ENCODE measurements at regions not wholly inside any gene's neighbourhood (a gene's known extent, or its start where the extent isn't known, plus 50 kb on each side); places are given as distances from the start of the nearest gene placed in this dataset.
"Not testable (repeated sequence)": the region's sequence is repeated elsewhere in the genome, so short reads cannot be mapped to it uniquely, and the experiment has no call there.

DNA sequence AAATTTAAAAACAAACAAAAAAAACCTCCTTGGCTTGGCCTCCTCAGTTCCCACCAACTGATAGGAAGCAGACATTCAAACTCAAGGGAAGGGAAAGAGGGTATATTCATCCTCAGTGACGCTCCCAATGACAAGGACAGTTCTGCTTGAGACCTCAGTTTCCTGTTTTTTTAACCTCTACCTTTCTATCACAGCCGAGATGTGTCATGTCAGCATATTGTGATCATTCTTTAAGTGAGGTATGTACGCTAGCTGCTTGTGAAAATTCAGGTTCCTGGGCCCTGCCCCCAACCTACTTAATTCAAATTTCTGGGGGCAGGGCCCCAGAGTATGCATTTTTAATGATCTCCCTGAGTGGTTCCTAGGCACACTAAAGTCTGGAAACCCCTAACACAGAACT, 611.9 kb upstream of the TBX3 start:
- no peak for DNase-seq (ENCODE audit: low spot score)
- Histone ChIP-seq H3K4me1 (ENCODE audit: control insufficient read depth in 4 of 4, insufficient read depth in 4 of 4, low read length in 3 of 4) (no peaks in the 10 kb centered on the region), H3K4me3 (ENCODE audit: low read depth in 1 of 3, low read length in 3 of 3) (no peak overlapping the region), H3K27ac (ENCODE audit: low read depth in 1 of 2, low read length in 2 of 2) (no peak overlapping the region), H3K9me3 (ENCODE audit: control insufficient read depth in 4 of 4, low read length in 3 of 4) (no peaks in the 10 kb centered on the region), H3K9ac (ENCODE audit: low read depth in 1 of 2, low read length in 2 of 2) (no peak overlapping the region), H3K27me3 (ENCODE audit: control insufficient read depth in 4 of 4, insufficient read depth in 4 of 4, low read length in 3 of 4) (no peaks in the 10 kb centered on the region), H3K36me3 (ENCODE audit: control insufficient read depth in 4 of 4, insufficient read depth in 3 of 4, low read depth in 1 of 4, low read length in 3 of 4) (no peaks in the 10 kb centered on the region)
- TF ChIP-seq REST (IDR thresholded peaks at IDR 0.05) (no peak), TAF1 (conservative IDR thresholded peaks at IDR 0.05) (no peak), FOXA2 (IDR thresholded peaks at IDR 0.05) (no peak), EGR1 (IDR thresholded peaks at IDR 0.05; ENCODE audit: low read depth in 2 of 2) (no peak), SP1 (IDR thresholded peaks at IDR 0.05) (no peak), MAX (IDR thresholded peaks at IDR 0.05) (no peak), CTCF (IDR thresholded peaks at IDR 0.05; ENCODE audit: low read depth, low read length, missing input control) (no peak), NR2F2 (IDR thresholded peaks at IDR 0.05) (no peak)
- WGBS, result 83% methylated on average over 3 of the region's 3 CpGs

- no peak overlapping the region for H3K9ac ChIP-seq (ENCODE audit: low read depth in 1 of 2, low read length in 2 of 2)
- H3K4me3 ChIP-seq (ENCODE audit: low read depth in 1 of 3, low read length in 3 of 3), result no peak overlapping the region
- no peak for TF ChIP-seq SP1 (IDR thresholded peaks at IDR 0.05)
- TF ChIP-seq CTCF (IDR thresholded peaks at IDR 0.05; ENCODE audit: low read depth, low read length, missing input control), result no peak
- no peak for TF ChIP-seq JUND (IDR thresholded peaks at IDR 0.05)
- TF ChIP-seq, protein P1, sequence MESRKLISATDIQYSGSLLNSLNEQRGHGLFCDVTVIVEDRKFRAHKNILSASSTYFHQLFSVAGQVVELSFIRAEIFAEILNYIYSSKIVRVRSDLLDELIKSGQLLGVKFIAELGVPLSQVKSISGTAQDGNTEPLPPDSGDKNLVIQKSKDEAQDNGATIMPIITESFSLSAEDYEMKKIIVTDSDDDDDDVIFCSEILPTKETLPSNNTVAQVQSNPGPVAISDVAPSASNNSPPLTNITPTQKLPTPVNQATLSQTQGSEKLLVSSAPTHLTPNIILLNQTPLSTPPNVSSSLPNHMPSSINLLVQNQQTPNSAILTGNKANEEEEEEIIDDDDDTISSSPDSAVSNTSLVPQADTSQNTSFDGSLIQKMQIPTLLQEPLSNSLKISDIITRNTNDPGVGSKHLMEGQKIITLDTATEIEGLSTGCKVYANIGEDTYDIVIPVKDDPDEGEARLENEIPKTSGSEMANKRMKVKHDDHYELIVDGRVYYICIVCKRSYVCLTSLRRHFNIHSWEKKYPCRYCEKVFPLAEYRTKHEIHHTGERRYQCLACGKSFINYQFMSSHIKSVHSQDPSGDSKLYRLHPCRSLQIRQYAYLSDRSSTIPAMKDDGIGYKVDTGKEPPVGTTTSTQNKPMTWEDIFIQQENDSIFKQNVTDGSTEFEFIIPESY (IDR thresholded peaks at IDR 0.05), result no peak
- no peak for TF ChIP-seq HNF4A (conservative IDR thresholded peaks at IDR 0.05)
- TF ChIP-seq RXRA (IDR thresholded peaks at IDR 0.05), result no peak
- no peak overlapping the region for H3K27ac ChIP-seq (ENCODE audit: low read depth in 1 of 2, low read length in 2 of 2)
- DNase-seq (ENCODE audit: low spot score), result no peak
- H3K27me3 ChIP-seq (ENCODE audit: control insufficient read depth in 4 of 4, insufficient read depth in 4 of 4, low read length in 3 of 4), result no peaks in the 10 kb centered on the region
- 78% methylated on average over 4 of the region's 4 CpGs for WGBS
- no peaks in the 10 kb centered on the region for H3K36me3 ChIP-seq (ENCODE audit: control insufficient read depth in 4 of 4, insufficient read depth in 3 of 4, low read depth in 1 of 4, low read length in 3 of 4)
- no peaks in the 10 kb centered on the region for H3K4me1 ChIP-seq (ENCODE audit: control insufficient read depth in 4 of 4, insufficient read depth in 4 of 4, low read length in 3 of 4)
- H3K9me3 ChIP-seq (ENCODE audit: control insufficient read depth in 4 of 4, low read length in 3 of 4), result no peaks in the 10 kb centered on the region
These were observed 610.6 kb upstream of the TBX3 start for GRCh38 chr12:115294453-115295133.

DNA sequence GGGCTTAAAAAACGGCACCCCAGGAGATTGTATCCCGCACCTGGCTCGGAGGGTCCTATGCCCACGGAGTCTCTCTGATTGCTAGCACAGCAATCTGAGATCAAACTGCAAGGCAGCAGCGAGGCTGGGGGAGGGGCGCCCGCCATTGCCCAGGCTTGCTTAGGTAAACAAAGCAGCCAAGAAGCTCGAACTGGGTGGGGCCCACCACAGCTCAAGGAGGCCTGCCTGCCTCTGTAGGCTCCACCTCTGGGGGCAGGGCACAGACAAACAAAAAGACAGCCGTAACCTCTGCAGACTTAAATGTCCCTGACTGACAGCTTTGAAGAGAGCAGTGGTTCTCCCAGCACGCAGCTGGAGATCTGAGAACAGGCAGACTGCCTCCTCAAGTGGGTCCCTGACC, 601.5 kb upstream of the TBX3 start:
- WGBS, result 87% methylated on average over 10 of the region's 10 CpGs
- not testable (repeated sequence) for DNase-seq (ENCODE audit: low spot score); H3K9ac ChIP-seq (ENCODE audit: low read depth in 1 of 2, low read length in 2 of 2); H3K27me3 ChIP-seq (ENCODE audit: control insufficient read depth in 4 of 4, insufficient read depth in 4 of 4, low read length in 3 of 4); H3K9me3 ChIP-seq (ENCODE audit: control insufficient read depth in 4 of 4, low read length in 3 of 4); H3K4me3 ChIP-seq (ENCODE audit: low read depth in 1 of 3, low read length in 3 of 3); H3K27ac ChIP-seq (ENCODE audit: low read depth in 1 of 2, low read length in 2 of 2); H3K36me3 ChIP-seq (ENCODE audit: control insufficient read depth in 4 of 4, insufficient read depth in 3 of 4, low read depth in 1 of 4, low read length in 3 of 4); H3K4me1 ChIP-seq (ENCODE audit: control insufficient read depth in 4 of 4, insufficient read depth in 4 of 4, low read length in 3 of 4)

All from liver (tissue), 8 donors.